Neural cell (in vitro differentiated cells): ENCODE measurements at regions not wholly inside any gene's neighbourhood (a gene's known extent, or its start where the extent isn't known, plus 50 kb on each side); places are given as distances from the start of the nearest gene placed in this dataset.

Experiments
- H2AFZ ChIP-seq: fragments of 200-600, 300-800 bp; sonication (generic), shearing (Covaris generic); 2 replicates; pipeline ENCODE4 v1.6.0; 2014; ENCODE audit warnings: low read depth, mild to moderate bottlenecking, antibody characterized with exemption, low read length, moderate library complexity
- H3F3A ChIP-seq: fragments of 200-600 bp; shearing (Covaris generic); 2 replicates; pipeline ENCODE4 v1.6.1; 2016; ENCODE audit warnings: mild to moderate bottlenecking, moderate library complexity, mixed read lengths, antibody characterized with exemption, low read length; ENCODE audit not compliant: insufficient read depth, poor library complexity, severe bottlenecking
- H3K27ac ChIP-seq: fragments of 200-600, 300-800 bp; sonication (generic), shearing (Covaris generic); 2 replicates; pipeline ENCODE4 v1.5.1; 2014; ENCODE audit warnings: mild to moderate bottlenecking, low read length, moderate library complexity
- H3K27me3 ChIP-seq: fragments of 300-800, 200-600 bp; sonication (generic), shearing (Covaris generic); 2 replicates; pipeline ENCODE4 v1.6.0; 2014; ENCODE audit warnings: mild to moderate bottlenecking, low read depth, low read length, moderate library complexity; ENCODE audit not compliant: insufficient read depth
- H3K36me3 ChIP-seq: fragments of 300-800, 200-600 bp; sonication (generic), shearing (Covaris generic); 2 replicates; pipeline ENCODE4 v1.5.1; 2014; ENCODE audit warnings: mild to moderate bottlenecking, antibody characterized with exemption, low read length, moderate library complexity; ENCODE audit not compliant: insufficient read depth
- H3K4me2 ChIP-seq: fragments of 300-800, 200-600 bp; sonication (generic), shearing (Covaris generic); 2 replicates; pipeline ENCODE4 v1.6.0; 2014; ENCODE audit warnings: mild to moderate bottlenecking, low read length
- H3K4me3 ChIP-seq: fragments of 300-800, 200-600 bp; sonication (generic), shearing (Covaris generic); 2 replicates; pipeline ENCODE4 v1.5.1; 2014; ENCODE audit warnings: mild to moderate bottlenecking, low read length, moderate library complexity
- H3K79me2 ChIP-seq: fragments of 200-600 bp; shearing (Covaris generic); replicated peaks from 2 replicates; pipeline ENCODE4 v1.6.0; 2014; ENCODE audit warnings: mild to moderate bottlenecking, low read length, moderate library complexity; ENCODE audit not compliant: insufficient read depth
- H3K9ac ChIP-seq: fragments of 300-800, 200-600 bp; sonication (generic), shearing (Covaris generic); 2 replicates; pipeline ENCODE4 v1.6.1; 2016; ENCODE audit warnings: mild to moderate bottlenecking, low read length, mixed read lengths
- H3K9me2 ChIP-seq: fragments of 200-600 bp; shearing (Covaris generic); 2 replicates; pipeline ENCODE4 v1.6.1; 2016; ENCODE audit warnings: mild to moderate bottlenecking, low read length, mixed read lengths; ENCODE audit not compliant: insufficient read depth
- H3K9me3 ChIP-seq: fragments of 200-600, 300-800 bp; sonication (generic), shearing (Covaris generic); 2 replicates; pipeline ENCODE4 v1.6.1; 2016; ENCODE audit warnings: mild to moderate bottlenecking, mixed run types, low read length, moderate library complexity, mixed read lengths
- H4K20me1 ChIP-seq: fragments of 200-600 bp; shearing (Covaris generic); 2 replicates; pipeline ENCODE4 v1.6.1; 2016; ENCODE audit warnings: mild to moderate bottlenecking, mixed run types; ENCODE audit not compliant: insufficient read depth
- EP300 ChIP-seq: fragments of 450-650 bp; conservative IDR thresholded peaks from 2 replicates; pipeline ENCODE4 v1.6.1; 2014; ENCODE audit warnings: antibody characterized with exemption, mild to moderate bottlenecking, moderate library complexity; ENCODE audit not compliant: poor library complexity, severe bottlenecking
- EZH2 ChIP-seq: fragments of 200-600, 300-800 bp; shearing (Covaris generic), sonication (generic); IDR thresholded peaks from 2 replicates; pipeline ENCODE4 v1.6.1; 2014; ENCODE audit warnings: antibody characterized with exemption, low read length, borderline replicate concordance, mild to moderate bottlenecking; ENCODE audit not compliant: insufficient read depth, poor library complexity, severe bottlenecking
- MXI1 ChIP-seq: fragments of 450-650 bp; conservative IDR thresholded peaks from 2 replicates; pipeline ENCODE4 v1.6.1; 2014; ENCODE audit warnings: antibody characterized with exemption, mild to moderate bottlenecking; ENCODE audit not compliant: poor library complexity, severe bottlenecking
- POLR2AphosphoS5 ChIP-seq: IDR thresholded peaks from 2 replicates; pipeline ENCODE4 v1.6.1; 2012
- RAD21 ChIP-seq: fragments of 450-650 bp; conservative IDR thresholded peaks from 2 replicates; pipeline ENCODE4 v1.6.1; 2014; ENCODE audit warnings: antibody characterized with exemption, mild to moderate bottlenecking, moderate library complexity
- SMC3 ChIP-seq: fragments of 450-650 bp; conservative IDR thresholded peaks from 2 replicates; pipeline ENCODE4 v1.6.1; 2014; ENCODE audit warnings: antibody characterized with exemption, mild to moderate bottlenecking, moderate library complexity; ENCODE audit not compliant: poor library complexity
- TAF1 ChIP-seq: IDR thresholded peaks from 2 replicates; pipeline ENCODE4 v1.6.1; 2012; ENCODE audit warnings: low read depth
- TF ChIP-seq, protein P1 (sequence below): fragments of 450-650 bp; IDR thresholded peaks from 2 replicates; pipeline ENCODE4 v1.5.1; 2014; ENCODE audit warnings: antibody characterized with exemption, mild to moderate bottlenecking, moderate library complexity; ENCODE audit not compliant: poor library complexity, severe bottlenecking

- Histone ChIP-seq H3F3A (no peaks in the 10 kb centered on the region), H2AFZ (no peak overlapping the region), H3K4me3 (no peak overlapping the region), H3K27me3 (no peaks in the 10 kb centered on the region), H3K4me2 (no peak overlapping the region), H3K79me2 (no peaks in the 10 kb centered on the region), H3K9me2 (no peaks in the 10 kb centered on the region), H3K27ac (no peak overlapping the region), H3K9me3 (no peaks in the 10 kb centered on the region), H3K36me3 (no peaks in the 10 kb centered on the region), H4K20me1 (no peaks in the 10 kb centered on the region), H3K9ac (no peak overlapping the region)
- no peak for TF ChIP-seq EZH2
- no peak for TF ChIP-seq RAD21
- TF ChIP-seq POLR2AphosphoS5 = no peak
- no peak for TF ChIP-seq SMC3
- TF ChIP-seq EP300 = no peak
- TF ChIP-seq, protein P1, sequence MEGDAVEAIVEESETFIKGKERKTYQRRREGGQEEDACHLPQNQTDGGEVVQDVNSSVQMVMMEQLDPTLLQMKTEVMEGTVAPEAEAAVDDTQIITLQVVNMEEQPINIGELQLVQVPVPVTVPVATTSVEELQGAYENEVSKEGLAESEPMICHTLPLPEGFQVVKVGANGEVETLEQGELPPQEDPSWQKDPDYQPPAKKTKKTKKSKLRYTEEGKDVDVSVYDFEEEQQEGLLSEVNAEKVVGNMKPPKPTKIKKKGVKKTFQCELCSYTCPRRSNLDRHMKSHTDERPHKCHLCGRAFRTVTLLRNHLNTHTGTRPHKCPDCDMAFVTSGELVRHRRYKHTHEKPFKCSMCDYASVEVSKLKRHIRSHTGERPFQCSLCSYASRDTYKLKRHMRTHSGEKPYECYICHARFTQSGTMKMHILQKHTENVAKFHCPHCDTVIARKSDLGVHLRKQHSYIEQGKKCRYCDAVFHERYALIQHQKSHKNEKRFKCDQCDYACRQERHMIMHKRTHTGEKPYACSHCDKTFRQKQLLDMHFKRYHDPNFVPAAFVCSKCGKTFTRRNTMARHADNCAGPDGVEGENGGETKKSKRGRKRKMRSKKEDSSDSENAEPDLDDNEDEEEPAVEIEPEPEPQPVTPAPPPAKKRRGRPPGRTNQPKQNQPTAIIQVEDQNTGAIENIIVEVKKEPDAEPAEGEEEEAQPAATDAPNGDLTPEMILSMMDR = no peak
Measured at GRCh38 chr5:143472576-143472975, 69.1 kb upstream of the NR3C1 start.

- TF ChIP-seq, protein P1 = no peak
- TF ChIP-seq TAF1 = no peak
- TF ChIP-seq POLR2AphosphoS5 = no peak
- H3K4me2 ChIP-seq = no peak overlapping the region
- no peak overlapping the region for H3K27ac ChIP-seq
Measured at GRCh38 chr5:143471666-143472464, 68.4 kb upstream of the NR3C1 start.

GRCh38 chr5:143471041-143471509 lies 67.6 kb upstream of the NR3C1 start:
- Histone ChIP-seq H3K9ac (no peak overlapping the region), H3K36me3 (no peaks in the 10 kb centered on the region), H2AFZ (no peak overlapping the region), H4K20me1 (no peaks in the 10 kb centered on the region), H3K4me3 (no peak overlapping the region), H3K9me2 (no peaks in the 10 kb centered on the region), H3F3A (no peaks in the 10 kb centered on the region), H3K27ac (no peak overlapping the region), H3K79me2 (no peaks in the 10 kb centered on the region), H3K9me3 (no peaks in the 10 kb centered on the region), H3K27me3 (no peaks in the 10 kb centered on the region), H3K4me2 (no peak overlapping the region)
- TF ChIP-seq MXI1 = no peak

More at GRCh38 chr5:143471666-143472464, 68.4 kb upstream of the NR3C1 start:
- no peaks in the 10 kb centered on the region for H3K9me3 ChIP-seq
- H3K9me2 ChIP-seq = no peaks in the 10 kb centered on the region
- H3K36me3 ChIP-seq = no peaks in the 10 kb centered on the region
- H3F3A ChIP-seq = no peaks in the 10 kb centered on the region
- no peak overlapping the region for H3K9ac ChIP-seq
- H3K4me3 ChIP-seq = no peak overlapping the region
- H2AFZ ChIP-seq = no peak overlapping the region
- no peaks in the 10 kb centered on the region for H3K79me2 ChIP-seq
- no peaks in the 10 kb centered on the region for H4K20me1 ChIP-seq
- no peaks in the 10 kb centered on the region for H3K27me3 ChIP-seq
